ENCODE measurements at regions not wholly inside any gene's neighbourhood (a gene's known extent, or its start where the extent isn't known, plus 50 kb on each side); places are given as distances from the start of the nearest gene placed in this dataset.

DNA sequence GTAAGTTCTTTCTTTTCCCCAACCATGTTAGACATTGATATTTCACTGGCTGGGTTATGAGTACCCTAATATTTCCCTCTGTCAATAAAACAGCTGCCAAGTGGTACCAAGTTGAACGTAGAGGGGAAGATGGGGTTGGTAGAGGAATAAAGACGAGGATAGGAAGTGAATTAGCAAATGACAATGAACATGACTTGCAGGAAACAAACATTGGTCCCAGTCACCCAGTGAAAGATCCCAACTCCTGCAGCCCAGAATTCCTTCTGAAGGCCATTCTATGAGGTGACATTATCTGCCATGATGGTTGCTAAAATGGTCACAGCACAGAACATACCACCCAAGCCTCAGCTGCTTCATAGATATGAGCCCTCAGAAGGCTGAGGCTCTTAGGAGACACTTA lies 159.0 kb upstream of the CTNNB1 start:
- Histone ChIP-seq H3K4me1 (no peaks in the 10 kb centered on the region), H3K27ac (no peak overlapping the region), H3K36me3 (no peaks in the 10 kb centered on the region), H3K4me3 (no peak overlapping the region), H3K27me3 (no peaks in the 10 kb centered on the region), H3K9me3 (no peaks in the 10 kb centered on the region)
- TF ChIP-seq, protein P1, sequence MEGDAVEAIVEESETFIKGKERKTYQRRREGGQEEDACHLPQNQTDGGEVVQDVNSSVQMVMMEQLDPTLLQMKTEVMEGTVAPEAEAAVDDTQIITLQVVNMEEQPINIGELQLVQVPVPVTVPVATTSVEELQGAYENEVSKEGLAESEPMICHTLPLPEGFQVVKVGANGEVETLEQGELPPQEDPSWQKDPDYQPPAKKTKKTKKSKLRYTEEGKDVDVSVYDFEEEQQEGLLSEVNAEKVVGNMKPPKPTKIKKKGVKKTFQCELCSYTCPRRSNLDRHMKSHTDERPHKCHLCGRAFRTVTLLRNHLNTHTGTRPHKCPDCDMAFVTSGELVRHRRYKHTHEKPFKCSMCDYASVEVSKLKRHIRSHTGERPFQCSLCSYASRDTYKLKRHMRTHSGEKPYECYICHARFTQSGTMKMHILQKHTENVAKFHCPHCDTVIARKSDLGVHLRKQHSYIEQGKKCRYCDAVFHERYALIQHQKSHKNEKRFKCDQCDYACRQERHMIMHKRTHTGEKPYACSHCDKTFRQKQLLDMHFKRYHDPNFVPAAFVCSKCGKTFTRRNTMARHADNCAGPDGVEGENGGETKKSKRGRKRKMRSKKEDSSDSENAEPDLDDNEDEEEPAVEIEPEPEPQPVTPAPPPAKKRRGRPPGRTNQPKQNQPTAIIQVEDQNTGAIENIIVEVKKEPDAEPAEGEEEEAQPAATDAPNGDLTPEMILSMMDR (IDR thresholded peaks at IDR 0.05 in 4 of 5, conservative IDR thresholded peaks at IDR 0.05 in 1 of 5): no peak
- no peak for TF ChIP-seq POLR2A (IDR thresholded peaks at IDR 0.05)
- in situ Hi-C loops (cut with MboI; ENCODE audit: low sequenced_read_pairs in 4 of 4) (no loop called here), intact Hi-C loops (cut with DNase I; ENCODE audit: low total_unique reads) (no loop called here)
- DNase-seq (no peak), ATAC-seq (no peak)

DNA sequence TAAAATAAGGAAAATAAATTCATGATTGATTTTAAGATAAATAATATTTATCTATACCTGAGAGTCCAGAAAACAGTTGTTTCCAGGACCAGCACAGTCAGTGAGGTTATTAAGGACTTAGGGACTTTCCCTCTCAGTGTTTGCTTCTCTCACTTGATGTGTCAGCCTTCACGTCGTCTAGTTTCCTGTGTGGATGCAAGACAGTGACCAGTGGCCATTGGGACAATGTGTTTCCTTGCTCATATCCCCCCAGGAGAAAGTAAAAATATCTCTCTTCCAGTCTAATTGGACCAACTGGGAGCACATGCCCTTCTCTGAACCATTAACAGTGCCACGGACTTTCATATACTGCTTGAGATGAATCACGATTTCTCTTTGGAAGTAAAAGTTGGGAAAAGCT lies 157.8 kb upstream of the CTNNB1 start:
- TF ChIP-seq, protein P1 (IDR thresholded peaks at IDR 0.05 in 4 of 5, conservative IDR thresholded peaks at IDR 0.05 in 1 of 5): no peak
- TF ChIP-seq POLR2A (IDR thresholded peaks at IDR 0.05): no peak
- ATAC-seq (no peak), DNase-seq (no peak)
- in situ Hi-C loops (cut with MboI; ENCODE audit: low sequenced_read_pairs in 4 of 4): no loop called here
- H3K27ac ChIP-seq: no peak overlapping the region
- no peak overlapping the region for H3K4me3 ChIP-seq
- H3K36me3 ChIP-seq: no peaks in the 10 kb centered on the region
- no peaks in the 10 kb centered on the region for H3K9me3 ChIP-seq
- H3K27me3 ChIP-seq: no peaks in the 10 kb centered on the region
- no peaks in the 10 kb centered on the region for H3K4me1 ChIP-seq
- intact Hi-C loops (cut with DNase I; ENCODE audit: low total_unique reads): no loop called here

DNA sequence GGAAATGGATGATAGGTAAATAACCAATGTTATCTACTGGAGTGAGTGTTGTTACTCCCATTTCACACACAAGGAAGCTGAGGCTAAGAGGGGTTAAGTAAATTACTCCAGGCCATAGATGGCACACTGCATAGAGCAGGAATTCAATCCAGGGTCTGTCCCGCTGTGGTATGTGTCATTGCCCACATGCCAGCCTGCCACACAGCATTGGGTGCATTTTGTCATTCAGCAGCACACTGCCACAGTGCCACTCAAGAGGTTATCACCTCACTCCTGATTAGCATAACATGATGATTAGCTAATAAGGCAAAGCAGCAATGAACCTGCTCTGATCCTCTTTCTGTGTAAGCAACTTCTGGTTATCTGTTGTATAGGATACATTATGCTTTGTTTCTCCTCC lies 157.4 kb upstream of the CTNNB1 start:
- no peak for ATAC-seq

DNA sequence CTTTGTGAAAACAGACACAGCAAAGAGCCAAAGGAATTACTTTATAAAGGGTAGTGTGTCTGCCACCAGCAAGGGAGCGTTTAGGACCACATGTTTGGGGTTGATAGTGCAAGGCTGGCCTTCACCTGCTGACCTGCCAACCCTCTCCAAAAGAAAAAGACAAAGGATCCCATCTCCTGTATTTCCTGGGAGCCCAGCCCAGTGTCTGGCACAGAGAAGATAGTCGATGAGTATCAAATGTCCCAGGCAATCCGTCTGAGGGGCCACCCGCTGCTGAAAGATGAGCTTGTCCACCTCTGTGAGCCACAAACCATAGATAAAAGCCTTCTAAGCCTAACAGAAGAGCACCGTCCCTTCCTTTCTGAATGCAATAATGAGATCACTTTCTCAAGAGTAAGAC lies 154.8 kb upstream of the CTNNB1 start:
- TF ChIP-seq, protein P1 (IDR thresholded peaks at IDR 0.05 in 4 of 5, conservative IDR thresholded peaks at IDR 0.05 in 1 of 5): no peak
- TF ChIP-seq POLR2A (IDR thresholded peaks at IDR 0.05): no peak
- Histone ChIP-seq H3K27ac (no peak overlapping the region), H3K4me3 (no peak overlapping the region), H3K4me1 (no peaks in the 10 kb centered on the region), H3K27me3 (no peaks in the 10 kb centered on the region), H3K9me3 (no peaks in the 10 kb centered on the region), H3K36me3 (no peaks in the 10 kb centered on the region)
- ATAC-seq (no peak), DNase-seq (no peak)
- intact Hi-C loops (cut with DNase I; ENCODE audit: low total_unique reads) (no loop called here), in situ Hi-C loops (cut with MboI; ENCODE audit: low sequenced_read_pairs in 4 of 4) (no loop called here)

More for the DNA sequence above, 157.4 kb upstream of the CTNNB1 start:
- no peaks in the 10 kb centered on the region for H3K9me3 ChIP-seq
- H3K27ac ChIP-seq: no peak overlapping the region
- intact Hi-C loops (cut with DNase I; ENCODE audit: low total_unique reads): no loop called here
- no peak for TF ChIP-seq POLR2A (IDR thresholded peaks at IDR 0.05)
- TF ChIP-seq, protein P1 (IDR thresholded peaks at IDR 0.05 in 4 of 5, conservative IDR thresholded peaks at IDR 0.05 in 1 of 5): no peak
- no peaks in the 10 kb centered on the region for H3K36me3 ChIP-seq
- no peaks in the 10 kb centered on the region for H3K4me1 ChIP-seq
- DNase-seq: no peak
- in situ Hi-C loops (cut with MboI; ENCODE audit: low sequenced_read_pairs in 4 of 4): no loop called here
- H3K27me3 ChIP-seq: no peaks in the 10 kb centered on the region
- H3K4me3 ChIP-seq: no peak overlapping the region

DNA sequence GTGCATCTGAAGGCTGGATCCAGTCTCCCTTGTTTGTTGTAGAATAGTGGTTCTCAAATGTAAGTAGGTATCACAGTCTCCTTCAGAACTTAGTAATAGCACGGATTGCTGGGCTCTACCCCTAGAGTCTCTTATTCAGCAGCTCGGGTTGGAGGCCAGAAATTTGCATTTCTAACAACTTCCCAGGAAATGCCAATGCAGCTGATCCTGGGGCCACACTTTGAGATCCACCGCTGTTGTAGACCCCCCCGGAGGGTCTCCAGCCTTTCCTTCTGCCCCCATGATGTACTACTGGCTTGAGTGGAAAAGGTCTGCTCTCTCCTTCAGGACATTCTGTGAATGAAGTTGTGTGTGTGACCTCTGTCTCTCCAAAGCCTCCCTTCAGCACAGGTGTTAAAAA lies 153.8 kb upstream of the CTNNB1 start:
- no peaks in the 10 kb centered on the region for H3K27me3 ChIP-seq
- in situ Hi-C loops (cut with MboI; ENCODE audit: low sequenced_read_pairs in 4 of 4): no loop called here
- ATAC-seq: no peak
- no peak overlapping the region for H3K27ac ChIP-seq
- TF ChIP-seq, protein P1 (IDR thresholded peaks at IDR 0.05 in 4 of 5, conservative IDR thresholded peaks at IDR 0.05 in 1 of 5): no peak
- no peak for TF ChIP-seq POLR2A (IDR thresholded peaks at IDR 0.05)
- intact Hi-C loops (cut with DNase I; ENCODE audit: low total_unique reads): no loop called here
- no peak for DNase-seq
- no peaks in the 10 kb centered on the region for H3K4me1 ChIP-seq
- no peaks in the 10 kb centered on the region for H3K36me3 ChIP-seq
- H3K4me3 ChIP-seq: no peak overlapping the region
- no peaks in the 10 kb centered on the region for H3K9me3 ChIP-seq
